ENCODE measurements at regions not wholly inside any gene's neighbourhood (a gene's known extent, or its start where the extent isn't known, plus 50 kb on each side); places are given as distances from the start of the nearest gene placed in this dataset.
"Not testable (repeated sequence)": the region's sequence is repeated elsewhere in the genome, so short reads cannot be mapped to it uniquely, and the experiment has no call there.

DNA sequence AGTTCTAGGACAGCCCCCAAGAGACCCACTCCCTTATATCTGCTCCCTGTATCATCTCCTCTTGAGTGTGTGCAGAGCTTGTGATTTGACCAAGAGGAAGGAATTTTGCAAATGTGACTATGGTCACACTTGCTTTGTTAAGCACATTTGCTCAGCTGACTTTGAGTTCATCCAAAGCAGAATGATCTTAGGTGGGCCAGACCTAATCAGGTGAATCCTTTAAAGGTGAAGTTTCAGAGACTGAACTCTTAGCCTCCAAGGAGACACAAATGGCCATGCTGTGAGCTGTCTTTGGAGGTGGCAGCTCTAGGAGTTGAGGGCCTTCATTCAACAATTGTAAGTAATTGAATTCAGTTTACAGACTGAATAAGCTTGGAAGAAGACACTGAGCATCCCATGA lies 115.4 kb upstream of the KRTAP5-11 start:
- not testable (repeated sequence) for TF ChIP-seq POLR2A (IDR thresholded peaks at IDR 0.05; ENCODE audit: low read depth, low read length); TAF1 (IDR thresholded peaks at IDR 0.05; ENCODE audit: low read depth, low read length); POLR2AphosphoS5 (IDR thresholded peaks at IDR 0.05; ENCODE audit: low read depth, low read length); PAX5 (IDR thresholded peaks at IDR 0.05; ENCODE audit: insufficient read depth, low read length, severe bottlenecking)
